ENCODE measurements at regions not wholly inside any gene's neighbourhood (a gene's known extent, or its start where the extent isn't known, plus 50 kb on each side); places are given as distances from the start of the nearest gene placed in this dataset.

GRCh38 chr6:87935196-87935595, 112.4 kb upstream of the SPACA1 start:
- no peak for DNase-seq

- DNase-seq, result no peak
Measured at GRCh38 chr6:87932361-87932760, 115.3 kb upstream of the SPACA1 start.

- peak; percentile 84 for DNase-seq
Measured at GRCh38 chr6:87929843-87930288, 117.8 kb upstream of the SPACA1 start.

- DNase-seq, result no peak
Measured at GRCh38 chr6:87926687-87927086, 121.0 kb upstream of the SPACA1 start.

- no peak for DNase-seq
Measured at GRCh38 chr6:87926072-87926471, 121.6 kb upstream of the SPACA1 start.

GRCh38 chr6:87925373-87926060, 122.1 kb upstream of the SPACA1 start:
- no peak for DNase-seq

- no peak for DNase-seq
Measured at GRCh38 chr6:87923389-87924050, 124.1 kb upstream of the SPACA1 start.

GRCh38 chr6:87922947-87923330, 124.7 kb upstream of the SPACA1 start:
- DNase-seq, result peak; percentile 53

GRCh38 chr6:87922196-87922946, 125.3 kb upstream of the SPACA1 start:
- peak; percentile 11 for DNase-seq

- DNase-seq, result no peak
Measured at GRCh38 chr6:87921034-87921433, 126.6 kb upstream of the SPACA1 start.

GRCh38 chr6:87920245-87920644, 127.4 kb upstream of the SPACA1 start:
- DNase-seq, result no peak

GRCh38 chr6:87919416-87919815, 128.2 kb upstream of the SPACA1 start:
- DNase-seq, result no peak

GRCh38 chr6:87919001-87919400, 128.6 kb upstream of the SPACA1 start:
- no peak for DNase-seq

- peak; percentile 11 for DNase-seq
Measured at GRCh38 chr6:87918461-87918941, 129.1 kb upstream of the SPACA1 start.

- DNase-seq, result no peak
Measured at GRCh38 chr6:87917886-87918285, 129.8 kb upstream of the SPACA1 start.

- DNase-seq, result no peak
Measured at GRCh38 chr6:87916446-87916845, 131.2 kb upstream of the SPACA1 start.

- no peak for DNase-seq
Measured at GRCh38 chr6:87914637-87915395, 132.8 kb upstream of the SPACA1 start.

GRCh38 chr6:87913974-87914373, 133.7 kb upstream of the SPACA1 start:
- DNase-seq, result no peak

- DNase-seq, result no peak
Measured at GRCh38 chr6:87912102-87912501, 135.5 kb upstream of the SPACA1 start.

- DNase-seq, result no peak
Measured at GRCh38 chr6:87909849-87910248, 137.8 kb upstream of the SPACA1 start.

- no peak for DNase-seq
Measured at GRCh38 chr6:87908978-87909811, 138.4 kb upstream of the SPACA1 start.

GRCh38 chr6:87907521-87907920, 140.1 kb upstream of the SPACA1 start:
- DNase-seq, result no peak

Measured in NCI-H345 (cell line).